ENCODE measurements at regions not wholly inside any gene's neighbourhood (a gene's known extent, or its start where the extent isn't known, plus 50 kb on each side); places are given as distances from the start of the nearest gene placed in this dataset.

DNA sequence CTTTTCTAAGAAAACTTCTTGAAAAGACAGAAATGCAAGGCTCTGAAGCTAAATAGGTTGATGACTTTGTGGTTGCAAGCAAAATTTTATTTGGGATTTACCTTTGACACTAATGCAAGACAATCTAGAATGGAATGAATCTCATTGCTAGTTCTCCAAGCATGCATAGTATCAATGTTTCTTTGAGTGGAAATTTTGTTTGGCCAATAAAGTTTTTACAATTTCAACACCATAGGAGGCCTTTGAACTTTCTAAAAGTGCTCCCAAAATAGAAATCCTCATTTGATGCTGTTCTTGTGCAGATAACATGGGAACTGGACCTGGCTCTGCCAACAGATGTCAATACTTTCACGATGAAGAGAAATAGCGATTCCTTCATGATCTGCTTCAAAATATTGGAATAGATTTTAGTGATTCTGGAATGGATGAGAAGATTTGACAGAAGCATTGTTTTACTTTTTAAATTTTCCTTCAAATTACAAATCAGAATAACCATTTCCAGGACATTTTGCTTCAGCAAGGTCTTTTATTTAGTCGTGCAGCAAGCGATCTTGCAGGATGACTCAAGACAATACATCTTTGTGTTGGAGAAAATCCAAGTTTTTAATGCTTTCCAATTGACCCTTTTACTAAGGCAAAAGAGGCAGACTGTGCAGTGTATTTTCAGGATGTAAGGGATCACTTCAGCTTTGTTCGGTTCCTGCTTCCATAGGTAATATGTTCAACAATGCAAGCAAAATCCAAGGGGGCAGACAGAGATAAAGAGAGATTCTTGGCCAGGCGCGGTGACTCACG is 51.7 kb upstream of the OTUD4 start:
- DNase-seq, result no peak

DNA sequence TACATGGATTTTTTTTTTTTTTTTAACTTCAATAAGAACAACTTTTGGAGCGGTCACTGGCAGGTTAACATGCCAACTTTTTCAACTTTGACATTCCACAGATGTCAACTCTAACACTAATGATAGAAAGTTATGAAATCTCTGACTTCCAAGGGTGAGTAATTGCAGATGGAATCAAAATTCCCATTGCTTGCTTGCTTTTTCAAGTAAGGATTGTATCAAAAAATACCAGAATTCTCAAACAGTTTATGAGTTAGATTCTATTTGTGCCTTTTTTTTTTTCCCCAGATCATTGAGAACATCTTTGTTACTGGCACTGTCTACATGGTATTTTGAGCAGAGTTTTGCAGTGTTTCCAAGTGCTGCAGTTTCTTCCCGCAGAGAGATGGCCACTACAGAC is 50.3 kb upstream of the OTUD4 start:
- DNase-seq, result no peak
